Mucosa of rectum (tissue), 2 donors: ENCODE measurements at regions not wholly inside any gene's neighbourhood (a gene's known extent, or its start where the extent isn't known, plus 50 kb on each side); places are given as distances from the start of the nearest gene placed in this dataset.

Experiments used
- H3K27ac ChIP-seq, 2 donors: one replicate each; pipeline ENCODE4 v1.7.0; 2013; ENCODE audit warnings: inconsistent platforms in 2 of 2, low read depth in 2 of 2, low read length in 2 of 2
- H3K27me3 ChIP-seq, 2 donors: one replicate each; pipeline ENCODE4 v1.7.0; 2013; ENCODE audit warnings: low read length in 2 of 2; ENCODE audit not compliant: control insufficient read depth in 2 of 2, insufficient read depth in 2 of 2
- H3K36me3 ChIP-seq, 2 donors: one replicate each; pipeline ENCODE4 v1.7.0; 2013; ENCODE audit warnings: low read length in 2 of 2; ENCODE audit not compliant: control insufficient read depth in 2 of 2, insufficient read depth in 2 of 2
- H3K4me1 ChIP-seq, 2 donors: one replicate each; pipeline ENCODE4 v1.7.0; 2013; ENCODE audit warnings: low read length in 2 of 2, mild to moderate bottlenecking in 1 of 2; ENCODE audit not compliant: control insufficient read depth in 2 of 2, insufficient read depth in 2 of 2
- H3K4me3 ChIP-seq, 2 donors: one replicate each; pipeline ENCODE4 v1.7.0; 2013; ENCODE audit warnings: low read length in 2 of 2
- H3K9ac ChIP-seq, 2 donors: one replicate each; pipeline ENCODE4 v1.7.0; 2013; ENCODE audit warnings: low read length in 2 of 2, low read depth in 1 of 2, mild to moderate bottlenecking in 1 of 2
- H3K9me3 ChIP-seq, 2 donors: one replicate each; pipeline ENCODE4 v1.7.0; 2013; ENCODE audit warnings: low read length in 2 of 2; ENCODE audit not compliant: control insufficient read depth in 2 of 2
- donor health status: healthy.
- donor health status: Normal muscosa, but diverticular disease.

GRCh38 chr3:86269364-86270155, 721.4 kb downstream of the VGLL3 start:
- H3K36me3 ChIP-seq, result no peaks in the 10 kb centered on the region

GRCh38 chr3:86257955-86258641, 732.9 kb downstream of the VGLL3 start:
- Histone ChIP-seq H3K27ac (no peak overlapping the region), H3K4me3 (no peak overlapping the region), H3K36me3 (no peaks in the 10 kb centered on the region), H3K9me3 (no peaks in the 10 kb centered on the region), H3K27me3 (no peaks in the 10 kb centered on the region), H3K9ac (no peak overlapping the region), H3K4me1 (no peaks in the 10 kb centered on the region)

More at GRCh38 chr3:86269364-86270155, 721.4 kb downstream of the VGLL3 start:
- no peak overlapping the region for H3K9ac ChIP-seq
- no peak overlapping the region for H3K4me3 ChIP-seq
- H3K27me3 ChIP-seq, result no peaks in the 10 kb centered on the region
- no peaks in the 10 kb centered on the region for H3K4me1 ChIP-seq
- H3K9me3 ChIP-seq, result no peaks in the 10 kb centered on the region
- H3K27ac ChIP-seq, result no peak overlapping the region

- Histone ChIP-seq H3K4me1 (no peaks in the 10 kb centered on the region), H3K27ac (no peak overlapping the region), H3K9me3 (no peaks in the 10 kb centered on the region), H3K36me3 (no peaks in the 10 kb centered on the region), H3K27me3 (no peaks in the 10 kb centered on the region), H3K4me3 (no peak overlapping the region), H3K9ac (no peak overlapping the region)
These were observed 736.5 kb downstream of the VGLL3 start for GRCh38 chr3:86254480-86254879.

- Histone ChIP-seq H3K27me3 (no peaks in the 10 kb centered on the region), H3K4me1 (no peaks in the 10 kb centered on the region), H3K27ac (no peak overlapping the region), H3K9me3 (no peaks in the 10 kb centered on the region), H3K36me3 (no peaks in the 10 kb centered on the region), H3K4me3 (no peak overlapping the region), H3K9ac (no peak overlapping the region)
These were observed 739.2 kb downstream of the VGLL3 start for GRCh38 chr3:86251781-86252180.

GRCh38 chr3:86249833-86250232, 741.1 kb downstream of the VGLL3 start:
- H3K4me1 ChIP-seq, result no peaks in the 10 kb centered on the region
- H3K9me3 ChIP-seq, result no peaks in the 10 kb centered on the region
- no peaks in the 10 kb centered on the region for H3K27me3 ChIP-seq
- H3K27ac ChIP-seq, result no peak overlapping the region
- no peak overlapping the region for H3K9ac ChIP-seq
- H3K4me3 ChIP-seq, result no peak overlapping the region
- no peaks in the 10 kb centered on the region for H3K36me3 ChIP-seq

- H3K27me3 ChIP-seq, result no peaks in the 10 kb centered on the region
- H3K4me3 ChIP-seq, result no peak overlapping the region
- H3K4me1 ChIP-seq, result no peaks in the 10 kb centered on the region
These were observed 745.6 kb downstream of the VGLL3 start for GRCh38 chr3:86245360-86245759.

GRCh38 chr3:86244905-86245304, 746.0 kb downstream of the VGLL3 start:
- Histone ChIP-seq H3K27me3 (no peaks in the 10 kb centered on the region), H3K4me1 (no peaks in the 10 kb centered on the region), H3K9ac (no peak overlapping the region), H3K36me3 (no peaks in the 10 kb centered on the region), H3K4me3 (no peak overlapping the region), H3K9me3 (no peaks in the 10 kb centered on the region), H3K27ac (no peak overlapping the region)

More at GRCh38 chr3:86245360-86245759, 745.6 kb downstream of the VGLL3 start:
- Histone ChIP-seq H3K9me3 (no peaks in the 10 kb centered on the region), H3K36me3 (no peaks in the 10 kb centered on the region), H3K9ac (no peak overlapping the region), H3K27ac (no peak overlapping the region)

GRCh38 chr3:86239946-86240345, 751.0 kb downstream of the VGLL3 start:
- Histone ChIP-seq H3K9me3 (no peaks in the 10 kb centered on the region), H3K27ac (no peak overlapping the region), H3K27me3 (no peaks in the 10 kb centered on the region), H3K9ac (no peak overlapping the region), H3K4me1 (no peaks in the 10 kb centered on the region), H3K4me3 (no peak overlapping the region), H3K36me3 (no peaks in the 10 kb centered on the region)

- H3K27me3 ChIP-seq, result no peaks in the 10 kb centered on the region
- H3K27ac ChIP-seq, result no peak overlapping the region
- no peaks in the 10 kb centered on the region for H3K9me3 ChIP-seq
- H3K4me1 ChIP-seq, result no peaks in the 10 kb centered on the region
- H3K4me3 ChIP-seq, result no peak overlapping the region
- H3K9ac ChIP-seq, result no peak overlapping the region
- H3K36me3 ChIP-seq, result no peaks in the 10 kb centered on the region
These were observed 756.3 kb downstream of the VGLL3 start for GRCh38 chr3:86234506-86235254.

GRCh38 chr3:86230762-86231161, 760.2 kb downstream of the VGLL3 start:
- no peaks in the 10 kb centered on the region for H3K36me3 ChIP-seq
- H3K4me1 ChIP-seq, result no peaks in the 10 kb centered on the region
- H3K27ac ChIP-seq, result no peak overlapping the region
- no peak overlapping the region for H3K4me3 ChIP-seq
- no peak overlapping the region for H3K9ac ChIP-seq
- H3K27me3 ChIP-seq, result no peaks in the 10 kb centered on the region
- H3K9me3 ChIP-seq, result no peaks in the 10 kb centered on the region
